AG09319 (cell line): ENCODE measurements at regions not wholly inside any gene's neighbourhood (a gene's known extent, or its start where the extent isn't known, plus 50 kb on each side); places are given as distances from the start of the nearest gene placed in this dataset.

ENCODE experiments used
- DNase-seq: peaks from one replicate; pipeline ENCODE4 v3.0.0-alpha.2; 2010; ENCODE audit warnings: low read depth; ENCODE audit errors: extremely low read depth
- CTCF ChIP-seq: IDR thresholded peaks from 2 replicates; pipeline ENCODE4 v1.5.1; 2011; ENCODE audit warnings: low read depth, mild to moderate bottlenecking, inconsistent platforms, low read length, moderate library complexity

GRCh38 chr6:112691289-112691688 lies 344.2 kb downstream of the RFPL4B start:
- DNase-seq: peak; percentile 78
- no peak for TF ChIP-seq CTCF

DNA sequence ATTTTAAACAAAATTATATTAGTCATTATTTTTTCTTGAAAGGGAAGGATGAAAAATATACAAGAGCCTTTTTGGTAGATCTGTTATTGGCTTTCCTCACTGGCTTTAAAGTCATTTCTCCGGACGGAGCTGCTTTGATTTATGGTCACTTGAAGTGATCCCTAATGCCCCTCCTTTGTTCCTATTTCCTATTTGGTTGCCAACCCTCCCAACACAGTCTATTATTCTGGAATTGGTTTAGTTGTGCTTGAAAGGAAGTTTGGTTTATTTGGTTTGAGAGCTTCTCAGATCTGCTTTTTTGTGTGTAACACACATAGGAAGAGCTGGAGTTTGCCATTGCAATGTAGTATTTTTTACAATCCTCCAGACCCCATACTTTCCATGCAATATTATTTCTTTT lies 347.9 kb downstream of the RFPL4B start:
- TF ChIP-seq CTCF: no peak
- no peak for DNase-seq

- DNase-seq: no peak
- TF ChIP-seq CTCF: no peak
Observed at GRCh38 chr6:112697265-112697664, 350.1 kb downstream of the RFPL4B start.

DNA sequence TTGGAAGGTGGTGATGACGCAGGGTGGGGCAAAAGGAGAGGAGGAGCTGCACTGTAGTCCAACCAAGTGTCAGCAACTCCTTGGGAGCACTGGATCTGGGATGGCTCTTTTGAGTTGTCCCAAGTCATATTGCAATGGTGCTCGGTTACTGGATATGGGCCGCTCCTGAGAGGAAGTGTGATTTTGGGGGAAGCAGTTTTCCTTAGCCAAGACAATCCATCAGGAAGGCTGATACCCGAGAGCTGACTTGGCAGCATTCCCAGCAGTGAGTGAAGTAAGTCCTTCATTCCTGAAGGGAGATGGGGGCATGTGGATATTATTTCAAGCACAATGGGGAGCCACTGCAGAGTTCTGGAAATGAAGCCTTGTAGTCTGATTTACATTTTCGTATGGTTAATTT lies 354.1 kb downstream of the RFPL4B start:
- no peak for TF ChIP-seq CTCF
- DNase-seq: no peak

GRCh38 chr6:112710710-112711109 lies 363.6 kb downstream of the RFPL4B start:
- no peak for TF ChIP-seq CTCF

GRCh38 chr6:112713402-112713801 lies 366.3 kb downstream of the RFPL4B start:
- DNase-seq: no peak
- no peak for TF ChIP-seq CTCF

More at GRCh38 chr6:112710710-112711109, 363.6 kb downstream of the RFPL4B start:
- DNase-seq: no peak

GRCh38 chr6:112717401-112717800 lies 370.3 kb downstream of the RFPL4B start:
- TF ChIP-seq CTCF: no peak
- no peak for DNase-seq

DNA sequence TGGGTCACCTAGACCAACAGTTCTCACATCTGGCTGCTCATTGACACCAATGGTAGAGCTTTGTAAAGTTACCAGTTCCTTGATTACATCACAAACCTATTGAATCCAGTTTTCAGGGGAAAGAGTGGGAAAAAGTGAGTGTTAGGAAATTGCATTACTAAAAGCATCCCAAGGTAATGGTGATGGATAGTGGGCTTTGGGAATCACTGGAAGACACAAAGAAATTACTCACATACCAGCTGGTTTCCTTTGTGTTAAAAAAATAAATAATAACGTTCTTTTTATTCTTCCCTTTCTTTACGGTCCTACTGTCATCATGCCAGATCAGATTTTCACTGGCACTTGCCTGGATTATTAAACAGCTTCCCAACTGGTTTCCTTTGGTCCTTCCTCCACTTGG lies 370.7 kb downstream of the RFPL4B start:
- TF ChIP-seq CTCF: no peak
- DNase-seq: no peak
